Heart left ventricle (tissue), 13 donors: ENCODE measurements at regions not wholly inside any gene's neighbourhood (a gene's known extent, or its start where the extent isn't known, plus 50 kb on each side); places are given as distances from the start of the nearest gene placed in this dataset.

Experiments
- POLR2A ChIP-seq, 2 donors: fragments of 450-650 bp; IDR thresholded peaks; one replicate each; pipeline ENCODE4 v1.6.1; 2017; ENCODE audit warnings: antibody characterized with exemption in 2 of 2, mild to moderate bottlenecking in 2 of 2, moderate library complexity in 2 of 2
- TF ChIP-seq, protein P1 (sequence below), 12 donors: fragments of 200-600 bp; sonication (generic) in 4 of 12; IDR thresholded peaks; one replicate each; pipeline versions ENCODE4 v1.5.0 to v1.8.0; 2018 to 2022; ENCODE audit warnings: antibody characterized with exemption in 12 of 12, mild to moderate bottlenecking in 5 of 12
- donor health status: ischemic (EF 13 %, LVEDD 7.1; RV severe dilation, severe dysfunction).
- donor health status: DM: no; HTN: yes; CAD: no.
- donor health status: DM: no; HTN: no; CAD: no.
- donor health status: ischemic (EF 25% LVEDD 6.9; RV normal size, moderate dysfunction).
- donor health status: ischemic (EF 25% LVEDD 5.7; RV mildly dilated, moderate dysfunction).
- donor health status: ischemic (EF 35%, LVEDD 5.7; RV mildly dilated, moderate dysfunction).
- donor health status: nonischemic (EF 11% LVEDD 7.7; RV severe dilation, severe dysfunction).
- donor health status: DM: yes; HTN: yes; CAD: no.
- donor health status: PGD.
- donor health status: ischemic (EF 29% LVEDD 5.4; RV normal size, mild dysfunction).
- donor health status: nonischemic (EF 23%, LVEDD 6.1; RV moderate dilation, normal function).

DNA sequence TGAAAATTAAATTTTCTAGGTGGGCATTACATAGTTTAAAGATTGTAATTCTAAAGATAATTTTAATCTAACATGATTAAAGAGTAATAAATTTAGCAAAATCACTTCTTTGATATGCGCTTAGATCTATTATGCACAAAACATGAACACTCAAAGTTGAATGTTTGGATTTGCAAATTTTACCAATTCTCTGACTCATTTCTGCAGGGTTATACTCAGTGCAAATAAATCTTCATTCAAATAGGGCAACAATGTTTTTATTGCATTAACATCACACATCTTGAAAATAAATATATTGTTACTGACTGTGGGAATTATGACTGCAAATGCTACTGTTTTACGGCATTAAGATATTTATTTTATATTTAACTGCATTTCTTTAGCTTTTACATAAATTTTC lies 110.7 kb downstream of the OGFRL1 start:
- TF ChIP-seq, protein P1, sequence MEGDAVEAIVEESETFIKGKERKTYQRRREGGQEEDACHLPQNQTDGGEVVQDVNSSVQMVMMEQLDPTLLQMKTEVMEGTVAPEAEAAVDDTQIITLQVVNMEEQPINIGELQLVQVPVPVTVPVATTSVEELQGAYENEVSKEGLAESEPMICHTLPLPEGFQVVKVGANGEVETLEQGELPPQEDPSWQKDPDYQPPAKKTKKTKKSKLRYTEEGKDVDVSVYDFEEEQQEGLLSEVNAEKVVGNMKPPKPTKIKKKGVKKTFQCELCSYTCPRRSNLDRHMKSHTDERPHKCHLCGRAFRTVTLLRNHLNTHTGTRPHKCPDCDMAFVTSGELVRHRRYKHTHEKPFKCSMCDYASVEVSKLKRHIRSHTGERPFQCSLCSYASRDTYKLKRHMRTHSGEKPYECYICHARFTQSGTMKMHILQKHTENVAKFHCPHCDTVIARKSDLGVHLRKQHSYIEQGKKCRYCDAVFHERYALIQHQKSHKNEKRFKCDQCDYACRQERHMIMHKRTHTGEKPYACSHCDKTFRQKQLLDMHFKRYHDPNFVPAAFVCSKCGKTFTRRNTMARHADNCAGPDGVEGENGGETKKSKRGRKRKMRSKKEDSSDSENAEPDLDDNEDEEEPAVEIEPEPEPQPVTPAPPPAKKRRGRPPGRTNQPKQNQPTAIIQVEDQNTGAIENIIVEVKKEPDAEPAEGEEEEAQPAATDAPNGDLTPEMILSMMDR (IDR thresholded peaks at IDR 0.05) = no peak
- TF ChIP-seq POLR2A (IDR thresholded peaks at IDR 0.05) = no peak
